ENCODE measurements at regions not wholly inside any gene's neighbourhood (a gene's known extent, or its start where the extent isn't known, plus 50 kb on each side); places are given as distances from the start of the nearest gene placed in this dataset.

DNA sequence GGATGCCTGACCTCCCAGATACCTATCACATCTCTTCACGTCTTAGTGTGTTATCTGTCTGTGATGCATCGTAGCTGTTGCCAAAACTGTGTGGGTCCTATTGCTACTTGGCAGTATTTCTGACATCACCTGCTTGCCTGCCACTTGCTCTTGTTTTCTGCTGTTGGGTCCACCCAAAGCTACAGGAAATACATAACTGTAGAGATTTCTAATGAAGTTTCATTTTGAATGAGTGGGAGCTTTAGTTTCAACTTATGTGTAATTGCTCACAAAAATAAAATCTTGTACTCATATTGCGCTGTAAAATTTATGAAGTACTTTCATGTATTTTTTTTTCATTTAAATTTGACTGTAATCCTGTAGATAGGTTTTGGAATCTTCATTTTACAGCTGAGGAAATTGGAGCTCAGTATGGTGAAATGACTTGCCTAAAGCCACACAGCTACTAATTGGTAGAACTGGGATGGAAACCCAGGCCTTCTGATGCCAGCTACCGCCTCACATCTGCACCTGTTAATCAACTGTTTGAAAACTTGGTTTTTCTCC, 113.6 kb upstream of the MAN1A1 start:
- TF ChIP-seq TAF1 (IDR thresholded peaks at IDR 0.05; ENCODE audit: borderline replicate concordance, insufficient read depth, low read length) (no peak), REST (IDR thresholded peaks at IDR 0.05; ENCODE audit: insufficient read depth in 1 of 2, low read depth in 2 of 2, low read length in 2 of 2) (no peak)

All from PFSK-1 (cell line).